Eye (tissue), 1 donor: ENCODE measurements at regions not wholly inside any gene's neighbourhood (a gene's known extent, or its start where the extent isn't known, plus 50 kb on each side); places are given as distances from the start of the nearest gene placed in this dataset.
"Not testable (repeated sequence)": the region's sequence is repeated elsewhere in the genome, so short reads cannot be mapped to it uniquely, and the experiment has no call there.

Source experiments
- DNase-seq: peaks from one replicate; pipeline ENCODE4 v3.0.0-alpha.2; 2015

GRCh38 chr10:3282674-3283017 lies 110.1 kb upstream of the PITRM1 start:
- DNase-seq = no peak

GRCh38 chr10:3281941-3282673 lies 109.5 kb upstream of the PITRM1 start:
- DNase-seq = no peak

- no peak for DNase-seq
Measured at GRCh38 chr10:3278771-3279170, 106.2 kb upstream of the PITRM1 start.

GRCh38 chr10:3277566-3277965 lies 105.0 kb upstream of the PITRM1 start:
- no peak for DNase-seq

GRCh38 chr10:3274414-3274813 lies 101.8 kb upstream of the PITRM1 start:
- DNase-seq = no peak

GRCh38 chr10:3273966-3274365 lies 101.4 kb upstream of the PITRM1 start:
- no peak for DNase-seq

GRCh38 chr10:3272300-3272699 lies 99.7 kb upstream of the PITRM1 start:
- DNase-seq = no peak

- DNase-seq = no peak
Measured at GRCh38 chr10:3271354-3272115, 99.0 kb upstream of the PITRM1 start.

- no peak for DNase-seq
Measured at GRCh38 chr10:3270577-3271316, 98.2 kb upstream of the PITRM1 start.

GRCh38 chr10:3268025-3268424 lies 95.4 kb upstream of the PITRM1 start:
- no peak for DNase-seq

- no peak for DNase-seq
Measured at GRCh38 chr10:3265088-3265487, 92.5 kb upstream of the PITRM1 start.

GRCh38 chr10:3264161-3264761 lies 91.7 kb upstream of the PITRM1 start:
- DNase-seq = no peak

GRCh38 chr10:3263747-3264146 lies 91.2 kb upstream of the PITRM1 start:
- DNase-seq = no peak

- no peak for DNase-seq
Measured at GRCh38 chr10:3263082-3263481, 90.5 kb upstream of the PITRM1 start.

GRCh38 chr10:3261921-3262320 lies 89.3 kb upstream of the PITRM1 start:
- no peak for DNase-seq

GRCh38 chr10:3260066-3260834 lies 87.7 kb upstream of the PITRM1 start:
- no peak for DNase-seq

- no peak for DNase-seq
Measured at GRCh38 chr10:3259499-3259898, 86.9 kb upstream of the PITRM1 start.

- DNase-seq = no peak
Measured at GRCh38 chr10:3258394-3258793, 85.8 kb upstream of the PITRM1 start.

GRCh38 chr10:3255616-3256015 lies 83.0 kb upstream of the PITRM1 start:
- no peak for DNase-seq

GRCh38 chr10:3255075-3255474 lies 82.5 kb upstream of the PITRM1 start:
- no peak for DNase-seq

GRCh38 chr10:3253974-3254373 lies 81.4 kb upstream of the PITRM1 start:
- not testable (repeated sequence) for DNase-seq

- no peak for DNase-seq
Measured at GRCh38 chr10:3251172-3251571, 78.6 kb upstream of the PITRM1 start.
